ENCODE measurements at regions not wholly inside any gene's neighbourhood (a gene's known extent, or its start where the extent isn't known, plus 50 kb on each side); places are given as distances from the start of the nearest gene placed in this dataset.
"Not testable (repeated sequence)": the region's sequence is repeated elsewhere in the genome, so short reads cannot be mapped to it uniquely, and the experiment has no call there.

GRCh38 chr17:33838281-33838680, 416.8 kb upstream of the CCL2 start:
- DNase-seq (ENCODE audit: low read depth) = no peak

- DNase-seq (ENCODE audit: low read depth) = no peak
These were observed 407.2 kb upstream of the CCL2 start for GRCh38 chr17:33847900-33848299.

DNA sequence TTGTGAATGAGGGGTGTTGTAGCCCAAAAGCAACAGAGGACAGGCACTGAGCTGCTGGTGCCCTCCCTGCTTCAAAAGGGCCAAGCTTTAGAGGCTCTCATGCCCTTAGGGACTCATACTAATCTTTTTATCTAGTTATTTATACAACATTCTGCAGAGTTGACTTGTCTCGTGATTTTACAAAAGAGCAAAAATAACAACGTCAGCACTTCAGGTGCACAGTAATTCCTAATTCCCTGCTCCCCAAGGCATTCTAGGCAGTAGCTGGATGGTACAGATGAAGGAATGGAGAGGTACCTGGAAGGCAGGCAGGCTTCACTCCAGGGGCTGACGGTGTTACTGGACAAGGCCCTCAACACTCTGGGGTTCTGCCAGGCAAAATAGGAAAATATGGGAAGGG, 406.7 kb upstream of the CCL2 start:
- no peak for DNase-seq (ENCODE audit: low read depth)

DNA sequence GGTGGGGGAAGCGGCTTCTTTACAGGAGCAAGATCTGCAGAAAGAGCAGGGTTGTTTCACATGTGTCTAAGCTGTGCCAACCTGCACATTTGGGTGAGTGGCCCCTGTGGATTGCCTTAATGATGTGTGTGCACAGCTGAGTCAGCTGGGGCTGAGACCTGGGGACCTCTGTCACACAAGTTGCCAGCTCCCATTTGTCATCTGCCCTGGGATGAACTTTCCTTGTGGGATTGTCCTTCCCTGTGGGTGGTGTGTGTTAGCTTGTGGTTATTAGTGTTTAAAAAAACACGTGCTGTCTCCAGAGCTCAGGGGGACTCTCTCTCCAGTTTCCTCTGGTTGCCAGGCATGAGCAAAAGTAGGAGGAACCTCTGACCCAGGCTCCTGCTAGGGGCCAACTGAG, 400.5 kb upstream of the CCL2 start:
- no peak for DNase-seq (ENCODE audit: low read depth)

- DNase-seq (ENCODE audit: low read depth) = no peak
These were observed 397.0 kb upstream of the CCL2 start for GRCh38 chr17:33858121-33858520.

GRCh38 chr17:33858682-33859081, 396.4 kb upstream of the CCL2 start:
- DNase-seq (ENCODE audit: low read depth) = no peak

DNA sequence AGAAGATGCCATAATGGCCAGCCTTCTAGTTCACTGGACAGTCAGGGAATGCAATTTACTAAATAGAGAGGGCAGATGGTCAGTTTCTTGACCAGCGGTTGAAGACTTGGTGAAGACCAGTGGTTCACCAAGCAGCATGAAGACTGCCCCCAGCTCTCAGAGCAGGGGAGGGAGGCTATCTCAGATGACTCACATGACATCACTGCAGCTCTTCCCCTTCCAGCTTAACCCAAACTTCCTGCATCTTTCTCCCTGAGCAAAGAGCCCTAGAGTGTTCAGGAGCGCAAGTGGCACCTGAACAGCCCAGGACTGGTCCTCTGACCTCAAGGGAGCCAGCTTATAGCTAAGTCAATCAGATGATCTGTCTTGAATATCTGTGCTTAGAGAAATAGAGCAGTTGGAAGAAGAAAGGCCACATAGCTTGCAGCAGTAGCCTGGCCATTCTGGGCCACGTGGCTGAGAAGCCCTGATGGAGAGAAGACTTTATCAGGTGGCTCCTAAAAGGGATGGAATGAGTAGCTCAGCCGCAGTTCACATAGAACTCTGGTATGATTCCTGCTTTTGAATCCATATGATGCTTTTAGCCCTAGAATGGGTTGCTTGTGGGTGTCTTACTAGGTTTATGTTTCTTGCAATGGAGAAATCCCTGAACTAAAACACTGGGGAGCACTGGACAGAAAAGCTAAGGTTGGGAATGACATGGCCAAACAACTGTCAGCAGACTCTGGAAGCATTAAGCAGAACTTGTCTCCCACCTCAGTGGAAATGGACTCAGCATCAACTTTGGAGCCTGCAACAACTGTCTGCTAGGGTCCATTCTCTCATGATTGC, 392.1 kb upstream of the CCL2 start:
- no peak for DNase-seq (ENCODE audit: low read depth)

- no peak for DNase-seq (ENCODE audit: low read depth)
These were observed 390.3 kb upstream of the CCL2 start for GRCh38 chr17:33864758-33865229.

DNA sequence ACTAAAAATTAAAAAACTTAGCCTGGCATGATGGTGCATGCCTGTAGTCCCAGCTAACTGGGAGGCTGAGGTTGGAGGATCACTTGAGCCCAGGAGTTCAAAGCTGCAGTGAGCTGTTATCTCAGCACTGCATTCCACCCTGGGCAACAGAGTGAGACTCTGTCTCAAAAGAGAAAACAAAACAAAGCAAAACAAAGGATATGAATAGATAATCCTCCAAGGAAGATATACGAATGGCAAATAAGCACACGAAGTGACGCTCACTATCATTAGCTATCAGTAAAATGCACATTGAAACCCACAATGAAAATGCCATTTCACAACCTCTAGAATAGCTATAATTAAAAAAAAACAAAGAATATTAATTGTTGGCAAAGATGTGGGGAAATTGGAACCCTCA, 386.2 kb upstream of the CCL2 start:
- DNase-seq (ENCODE audit: low read depth) = no peak

- DNase-seq (ENCODE audit: low read depth) = no peak
These were observed 384.1 kb upstream of the CCL2 start for GRCh38 chr17:33870936-33871335.

- no peak for DNase-seq (ENCODE audit: low read depth)
These were observed 383.2 kb upstream of the CCL2 start for GRCh38 chr17:33871720-33872540.

- no peak for DNase-seq (ENCODE audit: low read depth)
These were observed 381.9 kb upstream of the CCL2 start for GRCh38 chr17:33873201-33873617.

GRCh38 chr17:33874617-33875060, 380.4 kb upstream of the CCL2 start:
- DNase-seq (ENCODE audit: low read depth) = no peak

DNA sequence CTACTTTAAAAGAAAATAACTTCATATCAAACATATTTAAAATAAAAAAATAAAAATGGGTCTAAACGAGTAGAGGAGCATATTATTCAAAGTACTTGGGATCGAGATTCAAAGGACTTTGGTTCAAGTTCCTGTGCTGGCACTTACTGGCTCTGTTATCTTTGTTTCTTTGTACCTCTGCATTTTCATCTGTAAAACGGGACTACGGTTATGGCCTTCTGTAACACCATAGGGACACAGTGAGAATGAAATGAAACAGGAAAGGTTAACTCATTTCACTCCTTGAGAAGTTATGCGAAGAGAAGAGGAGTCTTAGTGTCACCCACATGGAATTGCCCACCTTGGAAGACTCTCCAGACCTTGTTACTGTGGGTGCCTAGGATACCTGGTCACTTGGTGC, 379.1 kb upstream of the CCL2 start:
- DNase-seq (ENCODE audit: low read depth) = no peak

- not testable (repeated sequence) for DNase-seq (ENCODE audit: low read depth)
These were observed 372.8 kb upstream of the CCL2 start for GRCh38 chr17:33882273-33882672.

GRCh38 chr17:33882677-33883076, 372.4 kb upstream of the CCL2 start:
- DNase-seq (ENCODE audit: low read depth) = not testable (repeated sequence)

DNA sequence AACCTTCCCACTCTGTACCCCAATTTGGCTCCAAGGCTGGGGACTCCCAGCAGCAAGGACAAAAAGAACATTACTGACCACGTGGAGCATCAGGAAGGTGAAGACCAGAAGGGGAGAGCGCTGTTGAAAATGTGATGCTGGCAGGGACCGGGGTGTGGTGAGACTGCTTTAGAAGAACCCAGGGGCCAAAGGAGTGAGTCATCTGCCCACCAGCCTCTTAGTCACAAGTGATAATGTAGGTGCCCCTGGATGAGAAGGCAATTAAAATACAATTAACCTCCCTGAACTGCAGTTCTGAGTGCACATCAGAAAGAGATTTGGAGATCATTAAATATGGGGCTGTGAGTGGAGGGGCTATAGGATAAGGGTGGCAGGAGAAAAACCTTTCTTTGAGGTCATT, 366.6 kb upstream of the CCL2 start:
- DNase-seq (ENCODE audit: low read depth) = no peak

GRCh38 chr17:33889040-33889439, 366.0 kb upstream of the CCL2 start:
- DNase-seq (ENCODE audit: low read depth) = no peak

DNA sequence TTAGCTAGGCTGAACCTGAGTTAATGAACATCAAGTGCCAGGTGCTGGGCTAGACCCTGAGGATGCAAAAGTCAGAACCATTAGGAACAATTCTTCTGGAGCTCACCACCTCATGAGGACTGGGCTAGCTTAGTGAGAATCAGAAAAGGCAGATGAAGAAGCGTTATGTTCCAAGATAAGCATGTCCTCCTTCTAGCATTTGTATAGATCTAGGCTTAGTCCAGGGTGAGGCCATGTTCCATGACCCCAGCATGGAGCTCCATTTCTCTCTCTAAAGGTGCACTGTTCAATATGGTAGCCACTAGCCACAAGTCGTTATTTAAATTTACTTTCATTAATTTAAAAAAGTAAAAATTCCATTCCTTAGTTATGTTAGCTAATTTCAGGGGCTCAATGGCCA, 365.3 kb upstream of the CCL2 start:
- DNase-seq (ENCODE audit: low read depth) = no peak

GRCh38 chr17:33892717-33893591, 362.1 kb upstream of the CCL2 start:
- no peak for DNase-seq (ENCODE audit: low read depth)

DNA sequence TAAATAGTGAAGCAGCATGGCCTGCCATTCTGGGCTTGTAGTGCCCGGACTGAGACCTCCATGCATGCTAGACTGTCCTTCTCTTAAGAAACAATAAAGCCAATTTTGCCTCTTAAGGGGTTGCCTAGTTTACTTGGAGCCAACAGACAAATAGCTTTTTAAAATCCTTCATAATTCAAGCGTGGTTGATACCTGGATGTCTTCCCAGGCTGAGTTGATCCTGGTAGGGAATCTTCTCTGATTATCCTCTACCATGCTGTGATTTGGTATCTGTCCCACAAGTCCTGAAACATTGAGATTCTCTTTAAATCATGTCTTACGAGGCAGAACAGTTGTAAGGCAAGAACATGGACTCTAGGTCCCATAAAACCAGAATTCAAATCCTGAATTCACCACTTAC, 359.6 kb upstream of the CCL2 start:
- no peak for DNase-seq (ENCODE audit: low read depth)

- no peak for DNase-seq (ENCODE audit: low read depth)
These were observed 358.8 kb upstream of the CCL2 start for GRCh38 chr17:33896263-33896662.

All from activated T-cell treated with anti-CD3 and anti-CD28 coated beads for 1 hour (primary cell).